NB4 (cell line): ENCODE measurements at regions not wholly inside any gene's neighbourhood (a gene's known extent, or its start where the extent isn't known, plus 50 kb on each side); places are given as distances from the start of the nearest gene placed in this dataset.

Source experiments
- CTCF ChIP-seq: IDR thresholded peaks from one replicate; pipeline ENCODE4 v1.5.1; 2012; ENCODE audit warnings: low read depth, low read length
- POLR2A ChIP-seq: IDR thresholded peaks from 2 replicates; pipeline ENCODE4 v1.6.1; 2011; ENCODE audit warnings: mild to moderate bottlenecking; ENCODE audit not compliant: insufficient read length; ENCODE audit errors: extremely low read depth

- TF ChIP-seq CTCF (no peak), POLR2A (no peak)
Measured at GRCh38 chr7:131849472-131849871, 293.0 kb upstream of the PODXL start.
